Vagina (tissue), 2 donors: ENCODE measurements at regions not wholly inside any gene's neighbourhood (a gene's known extent, or its start where the extent isn't known, plus 50 kb on each side); places are given as distances from the start of the nearest gene placed in this dataset.

Experiments used
- DNase-seq, 2 donors: peaks; one replicate each; pipeline ENCODE4 v3.0.0-alpha.2; 2017; ENCODE audit errors: extremely low spot score in 2 of 2
- H3K27ac ChIP-seq: fragments of 200-600 bp; sonication (generic); one replicate; pipeline ENCODE4 v1.5.1; 2019
- H3K27me3 ChIP-seq: fragments of 200-600 bp; sonication (generic); one replicate; pipeline ENCODE4 v1.5.1; 2019
- H3K36me3 ChIP-seq, 2 donors: fragments of 200-600 bp; sonication (generic); one replicate each; pipeline ENCODE4 v1.5.1; 2017 to 2019
- H3K4me1 ChIP-seq: fragments of 200-600 bp; sonication (generic); one replicate; pipeline ENCODE4 v1.5.1; 2019
- H3K4me3 ChIP-seq, 2 donors: fragments of 200-600 bp; sonication (generic); 1 replicate in 1 of 2; 2 replicates in 1 of 2; pipeline ENCODE4 v1.5.1; 2016 to 2019
- H3K9me3 ChIP-seq: fragments of 200-600 bp; sonication (generic); one replicate; pipeline ENCODE4 v1.5.1; 2019
- CTCF ChIP-seq, 3 experiments: fragments of 450-650 bp in 2 of 3; fragments of 200-600 bp in 1 of 3; sonication (generic) in 1 of 3; IDR thresholded peaks; one replicate each; pipeline ENCODE4 v1.5.1; 2017 to 2019; ENCODE audit warnings: antibody characterized with exemption in 3 of 3, mild to moderate bottlenecking in 2 of 3, moderate library complexity in 2 of 3
- POLR2A ChIP-seq, 2 donors: fragments of 450-650 bp; IDR thresholded peaks; one replicate each; pipeline ENCODE4 v1.6.1; 2017; ENCODE audit warnings: antibody characterized with exemption in 2 of 2, mild to moderate bottlenecking in 2 of 2, moderate library complexity in 2 of 2
- POLR2AphosphoS5 ChIP-seq, 2 donors: sonication (generic); formaldehyde crosslinking; IDR thresholded peaks; one replicate each; pipeline ENCODE4 v1.9.0; 2017; ENCODE audit warnings: antibody characterized with exemption in 2 of 2, mild to moderate bottlenecking in 2 of 2, low read depth in 1 of 2; ENCODE audit not compliant: insufficient read depth in 1 of 2
- intact Hi-C: fragments of 100-400 bp; cut with DNase I; formaldehyde crosslinking; loops from one replicate; pipeline ENCODE4 v1.15.1; 2023

GRCh38 chr4:19999775-20000414 is 251.8 kb upstream of the SLIT2 start:
- no peaks in the 10 kb centered on the region for H3K9me3 ChIP-seq
- DNase-seq = no peak
- no peak for TF ChIP-seq POLR2AphosphoS5 (IDR thresholded peaks at IDR 0.05; ENCODE audit: insufficient read depth in 1 of 2, low read depth in 1 of 2)
- no peak for TF ChIP-seq POLR2A (IDR thresholded peaks at IDR 0.05)
- TF ChIP-seq CTCF (IDR thresholded peaks at IDR 0.05) = no peak
- H3K27me3 ChIP-seq = no peaks in the 10 kb centered on the region
- no peaks in the 10 kb centered on the region for H3K4me1 ChIP-seq
- no peaks in the 10 kb centered on the region for H3K36me3 ChIP-seq
- H3K27ac ChIP-seq = no peak overlapping the region
- no peak overlapping the region for H3K4me3 ChIP-seq
- intact Hi-C loops = no loop called here

- Histone ChIP-seq H3K9me3 (no peaks in the 10 kb centered on the region), H3K36me3 (no peaks in the 10 kb centered on the region), H3K4me1 (no peaks in the 10 kb centered on the region), H3K27ac (no peak overlapping the region), H3K4me3 (no peak overlapping the region), H3K27me3 (no peaks in the 10 kb centered on the region)
- no peak for DNase-seq
- intact Hi-C loops = no loop called here
- TF ChIP-seq POLR2AphosphoS5 (IDR thresholded peaks at IDR 0.05; ENCODE audit: insufficient read depth in 1 of 2, low read depth in 1 of 2) (no peak), POLR2A (IDR thresholded peaks at IDR 0.05) (no peak), CTCF (IDR thresholded peaks at IDR 0.05) (no peak)
Observed at GRCh38 chr4:19999276-19999675, 252.4 kb upstream of the SLIT2 start.

- Histone ChIP-seq H3K9me3 (no peaks in the 10 kb centered on the region), H3K4me1 (no peaks in the 10 kb centered on the region), H3K4me3 (no peak overlapping the region), H3K27ac (no peak overlapping the region), H3K27me3 (no peaks in the 10 kb centered on the region), H3K36me3 (no peaks in the 10 kb centered on the region)
- intact Hi-C loops = no loop called here
- DNase-seq = no peak
- TF ChIP-seq POLR2A (IDR thresholded peaks at IDR 0.05) (no peak), POLR2AphosphoS5 (IDR thresholded peaks at IDR 0.05; ENCODE audit: insufficient read depth in 1 of 2, low read depth in 1 of 2) (no peak), CTCF (IDR thresholded peaks at IDR 0.05) (no peak)
Observed at GRCh38 chr4:19993242-19993641, 258.5 kb upstream of the SLIT2 start.

GRCh38 chr4:19992471-19993093 is 259.1 kb upstream of the SLIT2 start:
- Histone ChIP-seq H3K27ac (no peak overlapping the region), H3K4me1 (no peaks in the 10 kb centered on the region), H3K4me3 (no peak overlapping the region), H3K9me3 (no peaks in the 10 kb centered on the region), H3K36me3 (no peaks in the 10 kb centered on the region), H3K27me3 (no peaks in the 10 kb centered on the region)
- no peak for TF ChIP-seq POLR2AphosphoS5 (IDR thresholded peaks at IDR 0.05; ENCODE audit: insufficient read depth in 1 of 2, low read depth in 1 of 2)
- no peak for TF ChIP-seq POLR2A (IDR thresholded peaks at IDR 0.05)
- TF ChIP-seq CTCF (IDR thresholded peaks at IDR 0.05) = no peak
- DNase-seq = no peak
- intact Hi-C loops = no loop called here

- intact Hi-C loops = no loop called here
- H3K4me3 ChIP-seq = no peak overlapping the region
- no peaks in the 10 kb centered on the region for H3K36me3 ChIP-seq
- no peaks in the 10 kb centered on the region for H3K27me3 ChIP-seq
- no peak for TF ChIP-seq POLR2AphosphoS5 (IDR thresholded peaks at IDR 0.05; ENCODE audit: insufficient read depth in 1 of 2, low read depth in 1 of 2)
- no peak for TF ChIP-seq CTCF (IDR thresholded peaks at IDR 0.05)
- no peak for TF ChIP-seq POLR2A (IDR thresholded peaks at IDR 0.05)
- no peaks in the 10 kb centered on the region for H3K9me3 ChIP-seq
- no peaks in the 10 kb centered on the region for H3K4me1 ChIP-seq
- DNase-seq = no peak
- no peak overlapping the region for H3K27ac ChIP-seq
Observed at GRCh38 chr4:19987746-19988145, 264.0 kb upstream of the SLIT2 start.
